K562 (cell line): ENCODE measurements at regions not wholly inside any gene's neighbourhood (a gene's known extent, or its start where the extent isn't known, plus 50 kb on each side); places are given as distances from the start of the nearest gene placed in this dataset.

Source experiments
- ATAC-seq: fragments of 200-7000 bp; cut with Tn5 transposase; 3 replicates; pipeline ENCODE4 v1.9.1; 2020; ENCODE audit warnings: moderate library complexity
- BruUV-seq: library from RNA; stranded (reverse); fragments of 400-500 nt; replicated peaks from 2 replicates; lab custom pipeline; 2021; lab: Mats Ljungman, UMichigan
- CTCF ChIA-PET: fragments of 300-600 bp; formaldehyde crosslinking; extraction: SDS; loops from one replicate; lab custom pipeline; 2021; ENCODE audit warnings: low intra/inter-chr PET ratio; lab: Yijun Ruan, JAX
- POLR2A ChIA-PET: fragments of 300-600, 350-650 bp; sonication (Branson Sonifier 250); formaldehyde crosslinking; extraction: SDS; loops from one replicate; lab custom pipeline; 2021; ENCODE audit warnings: antibody characterized with exemption, inconsistent platforms; lab: Yijun Ruan, JAX
- DNase-seq, 4 experiments: peaks; one replicate each; pipeline versions ENCODE4 v3.0.0 to v3.0.0-alpha.2; 2011 to 2018; ENCODE audit warnings: low spot score in 3 of 4, mixed read lengths in 3 of 4; ENCODE audit errors: extremely low read depth in 1 of 4
- FAIRE-seq: peaks from 2 replicates; lab custom pipeline; 2011; peaks lifted over from hg19 to GRCh38; lab: Jason Lieb, UNC
- H2AFZ ChIP-seq: 2 replicates; pipeline ENCODE4 v1.6.0; 2011; ENCODE audit warnings: low read depth, low read length, control low read depth, inconsistent platforms
- H3K27ac ChIP-seq: fragments of 200-600 bp; 3 replicates; pipeline ENCODE4 v1.8.0; 2011; ENCODE audit warnings: low read depth, mild to moderate bottlenecking, control low read depth, inconsistent platforms, low read length, moderate library complexity, mixed read lengths; ENCODE audit errors: extremely low read depth
- H3K27me3 ChIP-seq, 2 experiments: fragments of 300-600 bp in 1 of 2; 2 replicates in 1 of 2; 3 replicates in 1 of 2; pipeline versions ENCODE4 v1.6.0 to v1.8.0; 2011; ENCODE audit warnings: inconsistent platforms in 2 of 2, low read length in 2 of 2, mild to moderate bottlenecking in 1 of 2, mixed read lengths in 1 of 2, moderate library complexity in 1 of 2; ENCODE audit not compliant: control insufficient read depth in 2 of 2, insufficient read depth in 2 of 2
- H3K36me3 ChIP-seq: fragments of 300-600 bp; 3 replicates; pipeline ENCODE4 v1.8.0; 2011; ENCODE audit warnings: mild to moderate bottlenecking, low read length, inconsistent platforms; ENCODE audit not compliant: control insufficient read depth, insufficient read depth
- H3K4me1 ChIP-seq, 2 experiments: fragments of 200-600 bp in 1 of 2; replicated peaks in 1 of 2; 2 replicates in 1 of 2; 3 replicates in 1 of 2; pipeline versions ENCODE4 v1.5.1 to v1.8.0; 2011; ENCODE audit warnings: inconsistent platforms in 2 of 2, low read length in 2 of 2, mild to moderate bottlenecking in 1 of 2, mixed read lengths in 1 of 2, moderate library complexity in 1 of 2; ENCODE audit not compliant: control insufficient read depth in 2 of 2, insufficient read depth in 2 of 2
- H3K4me2 ChIP-seq: 2 replicates; pipeline ENCODE4 v1.6.1; 2011; ENCODE audit warnings: low read length, control low read depth, inconsistent platforms, mixed read lengths; ENCODE audit not compliant: insufficient read depth
- H3K4me3 ChIP-seq: fragments of 200-600 bp; sonication (generic), shearing (Covaris generic); 2 replicates; pipeline ENCODE4 v1.5.1; 2016; ENCODE audit warnings: control low read depth, inconsistent platforms
- H3K79me2 ChIP-seq: fragments of 200-600 bp; 3 replicates; pipeline ENCODE4 v1.8.0; 2011; ENCODE audit warnings: low read length, inconsistent platforms; ENCODE audit not compliant: control insufficient read depth, insufficient read depth
- H3K9ac ChIP-seq, 2 experiments: 2 replicates each; pipeline versions ENCODE4 v1.6.0 to v1.6.1; 2011; ENCODE audit warnings: low read depth in 2 of 2, low read length in 2 of 2, control low read depth in 1 of 2, inconsistent platforms in 1 of 2, mild to moderate bottlenecking in 1 of 2, mixed read lengths in 1 of 2; ENCODE audit not compliant: insufficient read depth in 1 of 2
- H3K9me1 ChIP-seq: one replicate; pipeline ENCODE4 v1.6.0; 2011; ENCODE audit warnings: inconsistent platforms, mild to moderate bottlenecking, low read length, moderate library complexity; ENCODE audit not compliant: control insufficient read depth, insufficient read depth
- H3K9me3 ChIP-seq: replicated peaks from 2 replicates; pipeline ENCODE4 v1.5.1; 2011; ENCODE audit warnings: low read depth, low read length, inconsistent platforms; ENCODE audit not compliant: control insufficient read depth, insufficient read depth
- H4K20me1 ChIP-seq: replicated peaks from 2 replicates; pipeline ENCODE4 v1.6.1; 2011; ENCODE audit warnings: low read length, inconsistent platforms, mixed read lengths; ENCODE audit not compliant: control insufficient read depth, insufficient read depth
- CREM ChIP-seq: IDR thresholded peaks from 2 replicates; pipeline ENCODE4 v1.6.1; 2014; ENCODE audit warnings: antibody characterized with exemption, low read depth
- DIDO1 ChIP-seq: fragments of 450-650 bp; IDR thresholded peaks from 2 replicates; pipeline ENCODE4 v1.6.1; 2016; ENCODE audit warnings: low read depth, missing biosample characterization, missing genetic modification characterization
- ESRRA ChIP-seq: fragments of 450-650 bp; IDR thresholded peaks from 2 replicates; pipeline ENCODE4 v1.6.1; 2014; ENCODE audit warnings: low read depth, mild to moderate bottlenecking, moderate library complexity, borderline replicate concordance
- HNRNPLL ChIP-seq: fragments of 200-400 bp; formaldehyde crosslinking; IDR thresholded peaks from 2 replicates; pipeline ENCODE4 v1.6.1; 2017; ENCODE audit warnings: low read length, low read depth, mild to moderate bottlenecking; ENCODE audit not compliant: poor library complexity, severe bottlenecking
- ID3 ChIP-seq, 2 experiments: fragments of 250-450 bp in 1 of 2; fragments of 450-650 bp in 1 of 2; sonication (Bioruptor Pico) in 1 of 2; IDR thresholded peaks; 2 replicates each; pipeline versions ENCODE4 v1.6.1 to v1.8.0; 2016 to 2021; ENCODE audit warnings: mild to moderate bottlenecking in 2 of 2, moderate library complexity in 2 of 2, missing compliant biosample characterization in 1 of 2, missing genetic modification characterization in 1 of 2
- MCM2 ChIP-seq: fragments of 450-650 bp; IDR thresholded peaks from 2 replicates; pipeline ENCODE4 v1.6.1; 2017; ENCODE audit warnings: low read depth, mild to moderate bottlenecking
- MYC ChIP-seq, 2 experiments: fragments of 250-450 bp in 1 of 2; sonication (Bioruptor Pico) in 1 of 2; IDR thresholded peaks; 2 replicates each; pipeline versions ENCODE4 v1.5.1 to v1.6.1; 2012 to 2021; ENCODE audit warnings: low read depth in 2 of 2, borderline replicate concordance in 1 of 2, improper control_type of control experiment in 1 of 2, low read length in 1 of 2, mild to moderate bottlenecking in 1 of 2, moderate library complexity in 1 of 2
- NCOA2 ChIP-seq, 2 experiments: fragments of 450-650 bp; IDR thresholded peaks; 2 replicates each; pipeline ENCODE4 v1.6.1; 2018; ENCODE audit warnings: mild to moderate bottlenecking in 2 of 2, moderate library complexity in 1 of 2; ENCODE audit not compliant: partially characterized antibody in 2 of 2
- NCOA6 ChIP-seq: fragments of 450-650 bp; IDR thresholded peaks from 2 replicates; pipeline ENCODE4 v1.6.1; 2017; ENCODE audit warnings: mild to moderate bottlenecking
- OTX1 ChIP-seq: fragments of 450-650 bp; formaldehyde crosslinking; IDR thresholded peaks from 2 replicates; pipeline ENCODE4 v1.4.0; 2022; ENCODE audit warnings: mild to moderate bottlenecking
- PTRF ChIP-seq: fragments of 450-650 bp; IDR thresholded peaks from 2 replicates; pipeline ENCODE4 v1.6.1; 2016; ENCODE audit warnings: mild to moderate bottlenecking, missing genetic modification characterization, missing compliant biosample characterization
- RHOXF2B ChIP-seq: fragments of 250-450 bp; sonication (Bioruptor Pico); conservative IDR thresholded peaks from 2 replicates; pipeline ENCODE4 v1.5.1; 2021
- SMAD2 ChIP-seq: fragments of 150-350 bp; IDR thresholded peaks from 2 replicates; pipeline ENCODE4 v1.6.1; 2014; ENCODE audit warnings: low read depth, mild to moderate bottlenecking, low read length
- SMARCB1 ChIP-seq: IDR thresholded peaks from 2 replicates; pipeline ENCODE4 v1.6.1; 2011; ENCODE audit warnings: improper control_type of control experiment, low read depth; ENCODE audit not compliant: insufficient read length
- SMARCE1 ChIP-seq: fragments of 450-650 bp; IDR thresholded peaks from 2 replicates; pipeline ENCODE4 v1.7.1; 2016; ENCODE audit warnings: mild to moderate bottlenecking
- ZNF124 ChIP-seq: sonication (generic); formaldehyde crosslinking; IDR thresholded peaks from 2 replicates; pipeline ENCODE4 v1.8.1; 2022; ENCODE audit warnings: missing genetic modification reagents
- ZNF133 ChIP-seq: fragments of 250-450 bp; sonication (Bioruptor Pico); IDR thresholded peaks from 2 replicates; pipeline ENCODE4 v1.4.0; 2020; ENCODE audit warnings: mild to moderate bottlenecking
- ZNF436 ChIP-seq: fragments of 250-450, 450-650 bp; sonication (Bioruptor Pico); formaldehyde crosslinking; IDR thresholded peaks from 2 replicates; pipeline ENCODE4 v1.7.0; 2020; ENCODE audit warnings: mild to moderate bottlenecking
- WGBS: fragments of 100-300 bp; shearing (Covaris generic); methylation state at CpG from one replicate; pipeline ENCODE4 v1.1.6; 2016; ENCODE audit warnings: low coverage, mixed read lengths; ENCODE audit not compliant: insufficient coverage; ENCODE audit errors: missing lambda C conversion rate; 5-methylcytosine and 5-hydroxymethylcytosine counted together
- in situ Hi-C: fragments of 300-500 bp; cut with MboI; formaldehyde crosslinking; loops from 4 replicates; pipeline ENCODE4 v1.15.0; 2018; ENCODE audit warnings: inconsistent platforms, mixed read lengths
- intact Hi-C: fragments of 100-400 bp; cut with micrococcal nuclease; formaldehyde crosslinking; loops from 2 replicates; pipeline ENCODE4 v1.14.2; 2022
- TF ChIP-seq, protein P1 (sequence below): sonication (generic); formaldehyde crosslinking; IDR thresholded peaks from 2 replicates; pipeline ENCODE4 v1.8.0; 2022; ENCODE audit warnings: mild to moderate bottlenecking, missing genetic modification reagents
- TF ChIP-seq, protein P2 (sequence below): sonication (generic); formaldehyde crosslinking; IDR thresholded peaks from 2 replicates; pipeline ENCODE4 v1.8.1; 2023; ENCODE audit warnings: missing genetic modification reagents, mild to moderate bottlenecking, borderline replicate concordance

DNA sequence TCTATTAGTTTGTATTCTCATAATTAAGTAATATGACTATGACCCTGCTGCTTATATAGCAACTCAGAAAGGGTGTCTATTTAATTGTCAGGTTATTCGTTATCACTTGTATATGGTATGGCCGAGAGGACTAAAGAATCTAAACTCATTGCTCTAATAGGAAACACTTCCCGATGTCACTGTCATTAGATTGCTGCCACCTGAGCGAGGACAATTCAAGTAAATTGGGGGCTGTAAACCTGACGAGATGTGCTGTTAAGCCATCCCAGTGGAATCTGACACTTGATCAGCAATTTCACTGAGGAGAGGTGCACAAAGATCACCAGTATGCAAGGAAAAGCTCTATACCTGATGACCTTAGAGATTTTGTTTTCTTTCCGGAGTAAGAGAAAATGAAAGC is 1319.3 kb downstream of the MAT2B start:
- Histone ChIP-seq H3K36me3 (no peaks in the 10 kb centered on the region), H3K9ac (no peak overlapping the region), H3K27me3 (no peaks in the 10 kb centered on the region), H4K20me1 (no peaks in the 10 kb centered on the region)
- ATAC-seq (no peak), DNase-seq (no peak)
- POLR2A ChIA-PET, result no interaction called here
- TF ChIP-seq ESRRA (no peak), HNRNPLL (no peak), OTX1 (CRISPR knock-in tag) (no peak), NCOA6 (no peak), MCM2 (no peak), NCOA2 (IDR thresholded peaks at IDR 0.05; ENCODE audit: partially characterized antibody in 2 of 2) (no peak), PTRF (tag) (no peak), RHOXF2B (CRISPR knock-in tag) (no peak), CREM (no peak), SMARCB1 (no peak), SMARCE1 (no peak), ZNF124 (CRISPR knock-in tag) (no peak), DIDO1 (tag) (no peak), SMAD2 (no peak), ZNF133 (CRISPR knock-in tag) (no peak), ID3 (CRISPR knock-in tag; IDR thresholded peaks at IDR 0.05) (no peak), ID3 (tag; IDR thresholded peaks at IDR 0.05) (no peak), ZNF436 (CRISPR knock-in tag) (no peak), MYC (IDR thresholded peaks at IDR 0.05; ENCODE audit: low read depth, low read length) (no peak), MYC (CRISPR knock-in tag; IDR thresholded peaks at IDR 0.05; ENCODE audit: borderline replicate concordance, low read depth) (no peak)
- TF ChIP-seq, protein P1, sequence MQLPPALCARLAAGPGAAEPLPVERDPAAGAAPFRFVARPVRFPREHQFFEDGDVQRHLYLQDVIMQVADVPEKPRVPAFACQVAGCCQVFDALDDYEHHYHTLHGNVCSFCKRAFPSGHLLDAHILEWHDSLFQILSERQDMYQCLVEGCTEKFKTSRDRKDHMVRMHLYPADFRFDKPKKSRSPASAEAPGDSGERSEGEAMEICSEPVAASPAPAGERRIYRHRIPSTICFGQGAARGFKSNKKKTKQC, result no peak
- TF ChIP-seq, protein P2, sequence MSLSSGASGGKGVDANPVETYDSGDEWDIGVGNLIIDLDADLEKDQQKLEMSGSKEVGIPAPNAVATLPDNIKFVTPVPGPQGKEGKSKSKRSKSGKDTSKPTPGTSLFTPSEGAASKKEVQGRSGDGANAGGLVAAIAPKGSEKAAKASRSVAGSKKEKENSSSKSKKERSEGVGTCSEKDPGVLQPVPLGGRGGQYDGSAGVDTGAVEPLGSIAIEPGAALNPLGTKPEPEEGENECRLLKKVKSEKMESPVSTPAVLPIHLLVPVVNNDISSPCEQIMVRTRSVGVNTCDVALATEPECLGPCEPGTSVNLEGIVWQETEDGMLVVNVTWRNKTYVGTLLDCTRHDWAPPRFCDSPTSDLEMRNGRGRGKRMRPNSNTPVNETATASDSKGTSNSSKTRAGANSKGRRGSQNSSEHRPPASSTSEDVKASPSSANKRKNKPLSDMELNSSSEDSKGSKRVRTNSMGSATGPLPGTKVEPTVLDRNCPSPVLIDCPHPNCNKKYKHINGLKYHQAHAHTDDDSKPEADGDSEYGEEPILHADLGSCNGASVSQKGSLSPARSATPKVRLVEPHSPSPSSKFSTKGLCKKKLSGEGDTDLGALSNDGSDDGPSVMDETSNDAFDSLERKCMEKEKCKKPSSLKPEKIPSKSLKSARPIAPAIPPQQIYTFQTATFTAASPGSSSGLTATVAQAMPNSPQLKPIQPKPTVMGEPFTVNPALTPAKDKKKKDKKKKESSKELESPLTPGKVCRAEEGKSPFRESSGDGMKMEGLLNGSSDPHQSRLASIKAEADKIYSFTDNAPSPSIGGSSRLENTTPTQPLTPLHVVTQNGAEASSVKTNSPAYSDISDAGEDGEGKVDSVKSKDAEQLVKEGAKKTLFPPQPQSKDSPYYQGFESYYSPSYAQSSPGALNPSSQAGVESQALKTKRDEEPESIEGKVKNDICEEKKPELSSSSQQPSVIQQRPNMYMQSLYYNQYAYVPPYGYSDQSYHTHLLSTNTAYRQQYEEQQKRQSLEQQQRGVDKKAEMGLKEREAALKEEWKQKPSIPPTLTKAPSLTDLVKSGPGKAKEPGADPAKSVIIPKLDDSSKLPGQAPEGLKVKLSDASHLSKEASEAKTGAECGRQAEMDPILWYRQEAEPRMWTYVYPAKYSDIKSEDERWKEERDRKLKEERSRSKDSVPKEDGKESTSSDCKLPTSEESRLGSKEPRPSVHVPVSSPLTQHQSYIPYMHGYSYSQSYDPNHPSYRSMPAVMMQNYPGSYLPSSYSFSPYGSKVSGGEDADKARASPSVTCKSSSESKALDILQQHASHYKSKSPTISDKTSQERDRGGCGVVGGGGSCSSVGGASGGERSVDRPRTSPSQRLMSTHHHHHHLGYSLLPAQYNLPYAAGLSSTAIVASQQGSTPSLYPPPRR (CRISPR knock-in tag), result no peak
- TF ChIP-seq, all 486 proteins: peak for 0
- no peaks in the 10 kb centered on the region for H3K4me1 ChIP-seq
- H3K9me1 ChIP-seq, result no peaks in the 10 kb centered on the region
- CTCF ChIA-PET, result no interaction called here
- in situ Hi-C loops, result no loop called here
- no peaks in the 10 kb centered on the region for H3K9me3 ChIP-seq
- no peak overlapping the region for H3K27ac ChIP-seq
- no peak overlapping the region for H2AFZ ChIP-seq
- intact Hi-C loops, result no loop called here
- BruUV-seq, result no TSS peak
- no peak overlapping the region for H3K4me3 ChIP-seq
- H3K79me2 ChIP-seq, result no peaks in the 10 kb centered on the region
- 1% methylated on average over 6 of the region's 6 CpGs for WGBS
- H3K4me2 ChIP-seq, result no peak overlapping the region
- FAIRE-seq, result no peak
